HCT116 (cell line): ENCODE measurements at regions not wholly inside any gene's neighbourhood (a gene's known extent, or its start where the extent isn't known, plus 50 kb on each side); places are given as distances from the start of the nearest gene placed in this dataset.
"Not testable (repeated sequence)": the region's sequence is repeated elsewhere in the genome, so short reads cannot be mapped to it uniquely, and the experiment has no call there.

Experiments
- ATAC-seq: fragments of 200-7000 bp; cut with Tn5 transposase; 2 replicates; pipeline ENCODE4 v1.9.1; 2020; ENCODE audit warnings: mild to moderate bottlenecking, moderate library complexity
- BruUV-seq: library from RNA; stranded (reverse); fragments of 400-500 nt; replicated peaks from 2 replicates; lab custom pipeline; 2021; lab: Mats Ljungman, UMichigan
- CTCF ChIA-PET: fragments of 300-600 bp; sonication (Branson Sonifier 250); formaldehyde crosslinking; loops from one replicate; lab custom pipeline; 2021; ENCODE audit warnings: antibody characterized with exemption; lab: Charles Lee
- POLR2A ChIA-PET: fragments of 300-600, 350-600 bp; sonication (Branson Sonifier 250); formaldehyde crosslinking; loops from one replicate; lab custom pipeline; 2021; ENCODE audit warnings: antibody characterized with exemption; lab: Charles Lee
- RAD21 ChIA-PET, 2 experiments: fragments of 300-600 bp; sonication (Branson Sonifier 250); formaldehyde crosslinking; loops; one replicate each; lab custom pipeline; 2023; ENCODE audit warnings: low total read pairs in 2 of 2; ENCODE audit not compliant: uncharacterized antibody in 2 of 2, unreplicated experiment in 2 of 2, low non-redundant PET in 1 of 2; lab: Charles Lee
- DNase-seq: peaks from one replicate; pipeline ENCODE4 v3.0.0-alpha.2; 2010; ENCODE audit warnings: low read depth, low spot score
- H2AFZ ChIP-seq: fragments of 200-600 bp; shearing (Covaris generic), sonication (generic); 2 replicates; pipeline ENCODE4 v1.6.1; 2017; ENCODE audit warnings: low read depth, mixed run types, mixed read lengths, antibody characterized with exemption, low read length; ENCODE audit not compliant: poor library complexity, severe bottlenecking
- H3K27ac ChIP-seq: 2 replicates; pipeline ENCODE4 v1.5.1; 2012; ENCODE audit warnings: low read depth, low read length
- H3K27me3 ChIP-seq: fragments of 200-600 bp; sonication (generic); 2 replicates; pipeline ENCODE4 v1.6.1; 2016; ENCODE audit warnings: mixed run types, low read length, mixed read lengths; ENCODE audit not compliant: insufficient read depth
- H3K36me3 ChIP-seq, 2 experiments: fragments of 200-500 bp in 1 of 2; fragments of 200-600 bp in 1 of 2; sonication (Bioruptor generic) in 1 of 2; sonication (generic) in 1 of 2; 2 replicates each; pipeline versions ENCODE4 v1.5.1 to v1.6.1; 2014 to 2016; ENCODE audit warnings: low read length in 2 of 2, inconsistent platforms in 1 of 2, mixed read lengths in 1 of 2, mixed run types in 1 of 2; ENCODE audit not compliant: insufficient read depth in 2 of 2, control insufficient read depth in 1 of 2
- H3K4me1 ChIP-seq, 2 experiments: fragments of 200-600 bp in 1 of 2; sonication (generic) in 1 of 2; 2 replicates each; pipeline versions ENCODE4 v1.5.1 to v1.6.1; 2012 to 2017; ENCODE audit warnings: low read length in 2 of 2, inconsistent platforms in 1 of 2, mild to moderate bottlenecking in 1 of 2, mixed read lengths in 1 of 2, mixed run types in 1 of 2, moderate library complexity in 1 of 2; ENCODE audit not compliant: insufficient read depth in 2 of 2, control insufficient read depth in 1 of 2
- H3K4me2 ChIP-seq: fragments of 200-600 bp; sonication (generic); 2 replicates; pipeline ENCODE4 v1.6.1; 2017; ENCODE audit warnings: mixed run types, low read length, mixed read lengths
- H3K4me3 ChIP-seq, 2 experiments: fragments of 200-600 bp in 1 of 2; sonication (generic) in 1 of 2; replicated peaks in 1 of 2; 2 replicates each; pipeline ENCODE4 v1.5.1; 2011 to 2016; ENCODE audit warnings: low read length in 2 of 2, control low read depth in 1 of 2, low read depth in 1 of 2, mild to moderate bottlenecking in 1 of 2, mixed read lengths in 1 of 2, mixed run types in 1 of 2
- H3K79me2 ChIP-seq: fragments of 200-600 bp; sonication (generic); 2 replicates; pipeline ENCODE4 v1.6.1; 2017; ENCODE audit warnings: mild to moderate bottlenecking, mixed run types, low read length, moderate library complexity, mixed read lengths; ENCODE audit not compliant: insufficient read depth
- H3K9ac ChIP-seq: fragments of 200-600 bp; sonication (generic); 2 replicates; pipeline ENCODE4 v1.6.1; 2016; ENCODE audit warnings: low read length, mixed read lengths
- H3K9me2 ChIP-seq: fragments of 200-600 bp; sonication (generic), shearing (Covaris generic); 2 replicates; pipeline ENCODE4 v1.6.1; 2017; ENCODE audit warnings: mixed run types, mild to moderate bottlenecking, moderate library complexity; ENCODE audit not compliant: insufficient read depth
- H3K9me3 ChIP-seq, 2 experiments: fragments of 200-500 bp in 1 of 2; fragments of 200-600 bp in 1 of 2; sonication (Bioruptor generic) in 1 of 2; sonication (generic) in 1 of 2; 2 replicates each; pipeline ENCODE4 v1.6.1; 2014 to 2017; ENCODE audit warnings: low read length in 2 of 2, mixed read lengths in 2 of 2, inconsistent platforms in 1 of 2, low read depth in 1 of 2, mild to moderate bottlenecking in 1 of 2, mixed run types in 1 of 2, moderate library complexity in 1 of 2; ENCODE audit not compliant: control insufficient read depth in 1 of 2, insufficient read depth in 1 of 2
- H4K20me1 ChIP-seq: fragments of 200-600 bp; sonication (generic), shearing (Covaris generic); 2 replicates; pipeline ENCODE4 v1.6.1; 2017; ENCODE audit warnings: mixed run types, mild to moderate bottlenecking, moderate library complexity; ENCODE audit not compliant: insufficient read depth
- CEBPB ChIP-seq: IDR thresholded peaks from 2 replicates; pipeline ENCODE4 v1.6.1; 2012; ENCODE audit warnings: low read depth
- EGR1 ChIP-seq: IDR thresholded peaks from 2 replicates; pipeline ENCODE4 v1.6.1; 2012; ENCODE audit warnings: low read depth
- ELF1 ChIP-seq: IDR thresholded peaks from 2 replicates; pipeline ENCODE4 v1.6.1; 2012; ENCODE audit warnings: low read depth, borderline replicate concordance
- MAX ChIP-seq: IDR thresholded peaks from 2 replicates; pipeline ENCODE4 v1.6.1; 2012
- POLR2A ChIP-seq: IDR thresholded peaks from 2 replicates; pipeline ENCODE4 v1.7.0; 2011; ENCODE audit warnings: borderline replicate concordance; ENCODE audit not compliant: insufficient read depth, insufficient read length; ENCODE audit errors: extremely low read depth
- POLR2AphosphoS5 ChIP-seq: IDR thresholded peaks from 2 replicates; pipeline ENCODE4 v1.6.1; 2011; ENCODE audit warnings: mild to moderate bottlenecking, low read depth, low read length, moderate library complexity
- SIN3A ChIP-seq: IDR thresholded peaks from 2 replicates; pipeline ENCODE4 v1.6.1; 2012; ENCODE audit warnings: low read depth
- SP1 ChIP-seq: IDR thresholded peaks from 2 replicates; pipeline ENCODE4 v1.6.1; 2012; ENCODE audit warnings: low read depth
- ZFX ChIP-seq: fragments of 450-650 bp; IDR thresholded peaks from 2 replicates; pipeline ENCODE4 v1.6.1; 2017
- intact Hi-C: fragments of 100-400 bp; cut with micrococcal nuclease; formaldehyde crosslinking; loops from 2 replicates; pipeline ENCODE4 v1.10.0; 2022

- TF ChIP-seq EGR1 (no peak), ZFX (no peak), SIN3A (no peak), POLR2AphosphoS5 (no peak)
- TF ChIP-seq, all 23 proteins: peak for 0
- RAD21 ChIA-PET, result no interaction called here
- H3K9ac ChIP-seq, result no peak overlapping the region
Observed at GRCh38 chr5:17854901-17855300, 220.6 kb downstream of the TAF11L14 start.

GRCh38 chr5:17860660-17861315, 226.5 kb downstream of the TAF11L14 start:
- no peaks in the 10 kb centered on the region for H3K27me3 ChIP-seq
- H3K9me3 ChIP-seq, result peaks cover 13 to 26% of the 10 kb centered on the region in 2 experiments; a peak in 2 of 4 replicates
- H3K4me2 ChIP-seq, result no peak overlapping the region
- no peaks in the 10 kb centered on the region for H3K4me1 ChIP-seq
- no peaks in the 10 kb centered on the region for H4K20me1 ChIP-seq
- no peak overlapping the region for H3K27ac ChIP-seq
- H2AFZ ChIP-seq, result no peak overlapping the region
- H3K4me3 ChIP-seq, result no peak overlapping the region
- intact Hi-C loops, result no loop called here
- no peaks in the 10 kb centered on the region for H3K79me2 ChIP-seq
- BruUV-seq, result no TSS peak
- no peak overlapping the region for H3K9ac ChIP-seq
- ATAC-seq (no peak), DNase-seq (no peak)
- no peaks in the 10 kb centered on the region for H3K9me2 ChIP-seq
- POLR2A ChIA-PET, result no interaction called here
- TF ChIP-seq MAX, result no peak
- no peak for TF ChIP-seq SP1
- TF ChIP-seq CEBPB, result no peak
- TF ChIP-seq ELF1, result no peak
- no peak for TF ChIP-seq SIN3A
- no peak for TF ChIP-seq POLR2A
- CTCF ChIA-PET, result no interaction called here
- H3K36me3 ChIP-seq, result no peaks in the 10 kb centered on the region
- RAD21 ChIA-PET, result no interaction called here

More at GRCh38 chr5:17854901-17855300, 220.6 kb downstream of the TAF11L14 start:
- H3K27ac ChIP-seq, result no peak overlapping the region
- no peak for DNase-seq
- H3K4me3 ChIP-seq, result no peak overlapping the region
- H3K36me3 ChIP-seq, result no peaks in the 10 kb centered on the region
- no TSS peak for BruUV-seq
- H2AFZ ChIP-seq, result no peak overlapping the region
- no peak for ATAC-seq
- intact Hi-C loops, result no loop called here
- H3K9me3 ChIP-seq, result peaks cover 19 to 23% of the 10 kb centered on the region in 2 experiments; a peak in 2 of 4 replicates
- ChIA-PET POLR2A (no interaction called here), CTCF (no interaction called here)
- H3K79me2 ChIP-seq, result no peaks in the 10 kb centered on the region
- no peaks in the 10 kb centered on the region for H3K27me3 ChIP-seq
- no peak overlapping the region for H3K4me2 ChIP-seq
- no peaks in the 10 kb centered on the region for H3K9me2 ChIP-seq
- H3K4me1 ChIP-seq, result no peaks in the 10 kb centered on the region
- H4K20me1 ChIP-seq, result no peaks in the 10 kb centered on the region

- RAD21 ChIA-PET, H3K9me2 ChIP-seq, H4K20me1 ChIP-seq, CTCF ChIA-PET, DNase-seq, H3K4me1 ChIP-seq, H3K9ac ChIP-seq, ATAC-seq, H3K27ac ChIP-seq, H3K4me3 ChIP-seq, H3K36me3 ChIP-seq, H3K27me3 ChIP-seq, intact Hi-C loops, POLR2A ChIA-PET, H2AFZ ChIP-seq, BruUV-seq, H3K4me2 ChIP-seq, H3K79me2 ChIP-seq: not testable (repeated sequence)
- peaks cover 3 to 19% of the 10 kb centered on the region in 2 experiments; a peak in 2 of 4 replicates for H3K9me3 ChIP-seq
Observed at GRCh38 chr5:17864903-17865302, 230.6 kb downstream of the TAF11L14 start.

- H3K9me2 ChIP-seq, intact Hi-C loops, H4K20me1 ChIP-seq, H3K9ac ChIP-seq, H3K4me3 ChIP-seq, H3K79me2 ChIP-seq, POLR2A ChIA-PET, H3K4me1 ChIP-seq, CTCF ChIA-PET, H3K27ac ChIP-seq, RAD21 ChIA-PET, H3K4me2 ChIP-seq, DNase-seq, H2AFZ ChIP-seq, H3K36me3 ChIP-seq, H3K27me3 ChIP-seq, BruUV-seq, ATAC-seq: not testable (repeated sequence)
- peaks cover 11 to 21% of the 10 kb centered on the region in 2 experiments; a peak in 2 of 4 replicates for H3K9me3 ChIP-seq
Observed at GRCh38 chr5:17865966-17866365, 231.7 kb downstream of the TAF11L14 start.
